PC-3 (cell line): ENCODE measurements at regions not wholly inside any gene's neighbourhood (a gene's known extent, or its start where the extent isn't known, plus 50 kb on each side); places are given as distances from the start of the nearest gene placed in this dataset.

Experiments
- ATAC-seq: fragments of 200-7000 bp; cut with Tn5 transposase; 2 replicates; pipeline ENCODE4 v1.9.1; 2020; ENCODE audit warnings: mild to moderate bottlenecking, moderate library complexity
- BruUV-seq: library from RNA; stranded (reverse); fragments of 400-500 nt; replicated peaks from 2 replicates; lab custom pipeline; 2021; lab: Mats Ljungman, UMichigan
- CTCF ChIA-PET: fragments of 300-600 bp; sonication (Branson Sonifier 250); formaldehyde crosslinking; loops from one replicate; lab custom pipeline; 2022; ENCODE audit warnings: antibody characterized with exemption; lab: Charles Lee
- POLR2A ChIA-PET: fragments of 300-600 bp; sonication (Branson Sonifier 250); formaldehyde crosslinking; loops from one replicate; lab custom pipeline; 2022; ENCODE audit warnings: antibody characterized with exemption; ENCODE audit not compliant: unreplicated experiment; lab: Charles Lee
- DNase-seq: peaks from one replicate; pipeline ENCODE4 v3.0.0-alpha.2; 2015
- H2AFZ ChIP-seq: fragments of 300-600 bp; sonication (generic); 2 replicates; pipeline ENCODE4 v1.6.0; 2016; ENCODE audit warnings: antibody characterized with exemption, low read length
- H3F3A ChIP-seq: fragments of 300-600 bp; sonication (generic); one replicate; pipeline ENCODE4 v1.6.0; 2017; ENCODE audit warnings: antibody characterized with exemption, low read length, control low read depth, mild to moderate bottlenecking; ENCODE audit not compliant: unreplicated experiment
- H3K27ac ChIP-seq: fragments of 300-600 bp; sonication (generic); 2 replicates; pipeline ENCODE4 v1.5.1; 2016; ENCODE audit warnings: mild to moderate bottlenecking, low read length
- H3K27me3 ChIP-seq: fragments of 300-600 bp; sonication (generic); 2 replicates; pipeline ENCODE4 v1.6.1; 2016; ENCODE audit warnings: low read length, mixed read lengths
- H3K36me3 ChIP-seq: fragments of 300-600 bp; sonication (generic); 2 replicates; pipeline ENCODE4 v1.6.1; 2016; ENCODE audit warnings: low read depth, mixed run types, low read length, mixed read lengths
- H3K4me1 ChIP-seq: fragments of 300-600 bp; sonication (generic); 2 replicates; pipeline ENCODE4 v1.5.1; 2016; ENCODE audit warnings: low read length; ENCODE audit not compliant: insufficient read depth
- H3K4me2 ChIP-seq: fragments of 300-600 bp; sonication (generic); 2 replicates; pipeline ENCODE4 v1.6.0; 2016; ENCODE audit warnings: low read length
- H3K4me3 ChIP-seq: fragments of 300-600 bp; sonication (generic); 2 replicates; pipeline ENCODE4 v1.5.1; 2016; ENCODE audit warnings: mild to moderate bottlenecking, low read length, mixed read lengths
- H3K79me2 ChIP-seq: fragments of 300-600 bp; sonication (generic); 2 replicates; pipeline ENCODE4 v1.6.1; 2017; ENCODE audit warnings: low read length, mixed read lengths
- H3K9ac ChIP-seq: fragments of 300-600 bp; sonication (generic); 2 replicates; pipeline ENCODE4 v1.6.0; 2016; ENCODE audit warnings: mild to moderate bottlenecking, low read length
- H3K9me2 ChIP-seq: fragments of 300-600 bp; sonication (generic); replicated peaks from 2 replicates; pipeline ENCODE4 v1.6.1; 2016; ENCODE audit warnings: mixed run types, low read length, mixed read lengths
- H3K9me3 ChIP-seq: fragments of 300-600 bp; sonication (generic); 2 replicates; pipeline ENCODE4 v1.6.1; 2016; ENCODE audit warnings: low read length, mixed read lengths
- H4K20me1 ChIP-seq: fragments of 300-600 bp; sonication (generic); 2 replicates; pipeline ENCODE4 v1.6.1; 2016; ENCODE audit warnings: low read length, mixed read lengths
- CTCF ChIP-seq: fragments of 300-600 bp; sonication (generic); conservative IDR thresholded peaks from 2 replicates; pipeline ENCODE4 v1.5.1; 2017; ENCODE audit warnings: antibody characterized with exemption, low read depth, mild to moderate bottlenecking, low read length
- EZH2 ChIP-seq: fragments of 300-600 bp; sonication (generic); IDR thresholded peaks from one replicate; pipeline ENCODE4 v1.6.1; 2017; ENCODE audit warnings: antibody characterized with exemption, mild to moderate bottlenecking, low read length; ENCODE audit not compliant: unreplicated experiment
- EZH2phosphoT487 ChIP-seq: fragments of 300-600 bp; sonication (generic); IDR thresholded peaks from 2 replicates; pipeline ENCODE4 v1.6.1; 2018; ENCODE audit warnings: mild to moderate bottlenecking, antibody characterized with exemption, low read length, borderline replicate concordance
- intact Hi-C: fragments of 100-400 bp; cut with micrococcal nuclease; formaldehyde crosslinking; loops from 2 replicates; pipeline ENCODE4 v1.9.0; 2023

- no peak overlapping the region for H3K4me2 ChIP-seq
- H4K20me1 ChIP-seq = no peaks in the 10 kb centered on the region
- no peak overlapping the region for H3K27ac ChIP-seq
- H3F3A ChIP-seq = no peaks in the 10 kb centered on the region
- intact Hi-C loops = no loop called here
- no peaks in the 10 kb centered on the region for H3K4me1 ChIP-seq
- POLR2A ChIA-PET = interaction anchor here (0.6 kb wide), 1 partner anchor 1122 kb away, joined by 3 read pairs; no protein-coding TSS in a partner anchor
- H3K36me3 ChIP-seq = no peaks in the 10 kb centered on the region
- no peak for TF ChIP-seq CTCF
- H2AFZ ChIP-seq = no peak overlapping the region
- no peaks in the 10 kb centered on the region for H3K79me2 ChIP-seq
- no peaks in the 10 kb centered on the region for H3K9me3 ChIP-seq
- H3K4me3 ChIP-seq = no peak overlapping the region
- H3K9ac ChIP-seq = no peak overlapping the region
- no TSS peak for BruUV-seq
- no peak for DNase-seq
- ATAC-seq = no peak
- H3K27me3 ChIP-seq = peaks cover 40% of the 10 kb centered on the region
- H3K9me2 ChIP-seq = no peaks in the 10 kb centered on the region
- CTCF ChIA-PET = no interaction called here
Observed at GRCh38 chr12:4041187-4041885, 168.1 kb upstream of the PARP11 start.

- intact Hi-C loops = no loop called here
- ATAC-seq (peak; percentile 27; the same call in 1 of the 2 replicates), DNase-seq (peak; percentile 43)
- Histone ChIP-seq H2AFZ (no peak overlapping the region), H3K27ac (no peak overlapping the region), H3K4me2 (no peak overlapping the region), H3K4me1 (no peaks in the 10 kb centered on the region), H3K9me3 (no peaks in the 10 kb centered on the region), H3K9me2 (no peaks in the 10 kb centered on the region), H3K4me3 (no peak overlapping the region), H3K36me3 (no peaks in the 10 kb centered on the region), H4K20me1 (no peaks in the 10 kb centered on the region), H3F3A (no peaks in the 10 kb centered on the region), H3K9ac (no peak overlapping the region), H3K79me2 (no peaks in the 10 kb centered on the region), H3K27me3 (peaks cover 30% of the 10 kb centered on the region)
- CTCF ChIA-PET = interaction anchor here (0.6 kb wide), 1 partner anchor 388 kb away, joined by 3 read pairs; no protein-coding TSS in a partner anchor
- POLR2A ChIA-PET = no interaction called here
- no TSS peak for BruUV-seq
- TF ChIP-seq EZH2phosphoT487 = no peak
- no peak for TF ChIP-seq EZH2
- no peak for TF ChIP-seq CTCF
Observed at GRCh38 chr12:4039931-4040330, 166.7 kb upstream of the PARP11 start.

- H3K79me2 ChIP-seq = no peaks in the 10 kb centered on the region
- BruUV-seq = no TSS peak
- POLR2A ChIA-PET = no interaction called here
- no peak overlapping the region for H3K4me3 ChIP-seq
- no peaks in the 10 kb centered on the region for H4K20me1 ChIP-seq
- no peaks in the 10 kb centered on the region for H3K36me3 ChIP-seq
- H2AFZ ChIP-seq = no peak overlapping the region
- no peak overlapping the region for H3K27ac ChIP-seq
- no peaks in the 10 kb centered on the region for H3F3A ChIP-seq
- peak; percentile 58 for DNase-seq
- CTCF ChIA-PET = interaction anchor here (0.7 to 1.6 kb wide), 3 partner anchors 40 to 239 kb away, joined by 3 to 8 read pairs (median 3); no protein-coding TSS in a partner anchor
- peaks cover 10% of the 10 kb centered on the region for H3K27me3 ChIP-seq
- peak; percentile 68 for TF ChIP-seq CTCF
- TF ChIP-seq EZH2phosphoT487 = no peak
- H3K9me3 ChIP-seq = no peaks in the 10 kb centered on the region
- intact Hi-C loops = loop anchor here (1.0 to 2.0 kb wide), 2 partner anchors 43 to 153 kb away; no protein-coding TSS in a partner anchor
- H3K4me1 ChIP-seq = peaks cover 8% of the 10 kb centered on the region; the same call in 1 of the 2 replicates
- H3K4me2 ChIP-seq = no peak overlapping the region
- no peak; the same call in 1 of the 2 replicates for ATAC-seq
- no peaks in the 10 kb centered on the region for H3K9me2 ChIP-seq
- H3K9ac ChIP-seq = no peak overlapping the region
Observed at GRCh38 chr12:4037747-4038312, 164.6 kb upstream of the PARP11 start.
